Neutrophil (primary cell): ENCODE measurements at regions not wholly inside any gene's neighbourhood (a gene's known extent, or its start where the extent isn't known, plus 50 kb on each side); places are given as distances from the start of the nearest gene placed in this dataset.
A peak's percentile ranks its signal among the peaks of the same experiment; 100 is the strongest.

Experiments used
- H3K27ac ChIP-seq: fragments of 200-600 bp; sonication (generic); 2 replicates; pipeline ENCODE4 v1.5.1; 2016; ENCODE audit warnings: mild to moderate bottlenecking, moderate library complexity
- H3K27me3 ChIP-seq: fragments of 200-600 bp; sonication (generic); 2 replicates; pipeline ENCODE4 v1.6.0; 2016; ENCODE audit warnings: mild to moderate bottlenecking
- H3K36me3 ChIP-seq: fragments of 200-600 bp; sonication (generic); 2 replicates; pipeline ENCODE4 v1.5.1; 2017
- H3K4me1 ChIP-seq, 2 experiments: fragments of 200-600 bp in 1 of 2; sonication (generic) in 1 of 2; 1 replicate in 1 of 2; 2 replicates in 1 of 2; pipeline versions ENCODE4 v1.5.1 to v1.6.1; 2013 to 2016; ENCODE audit warnings: low read depth in 1 of 2, low read length in 1 of 2, mild to moderate bottlenecking in 1 of 2, moderate library complexity in 1 of 2; ENCODE audit not compliant: control insufficient read depth in 1 of 2, insufficient read depth in 1 of 2
- H3K4me3 ChIP-seq, 2 experiments: fragments of 200-600 bp in 1 of 2; sonication (generic) in 1 of 2; 1 replicate in 1 of 2; 2 replicates in 1 of 2; pipeline ENCODE4 v1.5.1; 2013 to 2016; ENCODE audit warnings: low read depth in 1 of 2, low read length in 1 of 2, mild to moderate bottlenecking in 1 of 2, moderate library complexity in 1 of 2
- H3K9me3 ChIP-seq: fragments of 200-600 bp; sonication (generic); 2 replicates; pipeline ENCODE4 v1.5.1; 2016
- TF ChIP-seq, protein P1 (sequence below): fragments of 200-600 bp; sonication (generic); IDR thresholded peaks from 2 replicates; pipeline ENCODE4 v1.5.1; 2016; ENCODE audit warnings: antibody characterized with exemption

DNA sequence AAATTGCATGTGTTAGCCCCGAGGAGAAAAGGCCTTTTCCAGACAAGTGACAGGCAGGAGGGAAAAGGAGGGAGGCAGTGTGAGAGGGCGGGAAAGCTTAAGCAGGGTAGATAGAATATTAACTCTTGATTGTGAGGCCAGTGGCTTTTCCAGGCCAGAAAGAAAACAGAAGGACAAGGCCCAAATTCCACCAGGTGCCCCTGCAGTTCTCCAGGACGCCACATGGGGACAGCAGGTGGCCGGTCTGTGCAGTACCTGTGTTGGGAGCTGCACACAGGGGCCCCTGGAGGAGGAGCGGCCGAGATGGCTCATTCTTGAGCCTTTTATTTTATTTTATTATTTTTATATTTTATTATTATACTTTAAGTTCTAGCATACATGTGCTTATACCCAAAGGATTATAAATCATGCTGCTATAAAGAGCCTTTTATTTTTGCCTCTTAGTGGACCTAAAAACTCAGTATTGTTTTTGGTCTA is 141.3 kb upstream of the KLF14 start:
- Histone ChIP-seq H3K27me3 (no peaks in the 10 kb centered on the region), H3K36me3 (peaks cover 68% of the 10 kb centered on the region), H3K4me3 (no peak overlapping the region), H3K9me3 (no peaks in the 10 kb centered on the region), H3K4me1 (peaks cover 0 to 8% of the 10 kb centered on the region in 2 experiments), H3K27ac (no peak overlapping the region)
- TF ChIP-seq, protein P1, sequence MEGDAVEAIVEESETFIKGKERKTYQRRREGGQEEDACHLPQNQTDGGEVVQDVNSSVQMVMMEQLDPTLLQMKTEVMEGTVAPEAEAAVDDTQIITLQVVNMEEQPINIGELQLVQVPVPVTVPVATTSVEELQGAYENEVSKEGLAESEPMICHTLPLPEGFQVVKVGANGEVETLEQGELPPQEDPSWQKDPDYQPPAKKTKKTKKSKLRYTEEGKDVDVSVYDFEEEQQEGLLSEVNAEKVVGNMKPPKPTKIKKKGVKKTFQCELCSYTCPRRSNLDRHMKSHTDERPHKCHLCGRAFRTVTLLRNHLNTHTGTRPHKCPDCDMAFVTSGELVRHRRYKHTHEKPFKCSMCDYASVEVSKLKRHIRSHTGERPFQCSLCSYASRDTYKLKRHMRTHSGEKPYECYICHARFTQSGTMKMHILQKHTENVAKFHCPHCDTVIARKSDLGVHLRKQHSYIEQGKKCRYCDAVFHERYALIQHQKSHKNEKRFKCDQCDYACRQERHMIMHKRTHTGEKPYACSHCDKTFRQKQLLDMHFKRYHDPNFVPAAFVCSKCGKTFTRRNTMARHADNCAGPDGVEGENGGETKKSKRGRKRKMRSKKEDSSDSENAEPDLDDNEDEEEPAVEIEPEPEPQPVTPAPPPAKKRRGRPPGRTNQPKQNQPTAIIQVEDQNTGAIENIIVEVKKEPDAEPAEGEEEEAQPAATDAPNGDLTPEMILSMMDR: peak; percentile 77

DNA sequence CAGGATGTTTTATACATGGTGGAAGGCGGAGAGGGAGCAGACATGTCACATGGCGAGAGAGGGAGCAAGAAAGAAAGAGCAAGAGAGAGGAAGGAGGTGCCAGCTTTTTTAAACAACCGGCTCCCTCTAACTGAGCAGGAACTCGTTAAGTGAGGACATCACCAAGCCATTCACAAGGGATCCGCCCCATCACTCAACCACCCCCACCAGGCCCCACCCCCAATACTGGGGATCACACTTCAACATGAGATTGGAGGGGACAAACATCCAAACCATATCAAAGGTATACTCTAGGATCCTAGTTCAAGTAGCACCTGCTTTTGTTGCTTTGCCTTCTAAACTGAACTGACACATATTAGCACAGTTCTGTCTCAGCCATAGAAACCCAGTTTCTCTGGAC is 141.9 kb upstream of the KLF14 start:
- Histone ChIP-seq H3K27me3 (no peaks in the 10 kb centered on the region), H3K4me3 (no peak overlapping the region), H3K36me3 (peaks cover 68% of the 10 kb centered on the region), H3K27ac (no peak overlapping the region), H3K9me3 (no peaks in the 10 kb centered on the region), H3K4me1 (peaks cover 5 to 14% of the 10 kb centered on the region in 2 experiments)
- TF ChIP-seq, protein P1: no peak

DNA sequence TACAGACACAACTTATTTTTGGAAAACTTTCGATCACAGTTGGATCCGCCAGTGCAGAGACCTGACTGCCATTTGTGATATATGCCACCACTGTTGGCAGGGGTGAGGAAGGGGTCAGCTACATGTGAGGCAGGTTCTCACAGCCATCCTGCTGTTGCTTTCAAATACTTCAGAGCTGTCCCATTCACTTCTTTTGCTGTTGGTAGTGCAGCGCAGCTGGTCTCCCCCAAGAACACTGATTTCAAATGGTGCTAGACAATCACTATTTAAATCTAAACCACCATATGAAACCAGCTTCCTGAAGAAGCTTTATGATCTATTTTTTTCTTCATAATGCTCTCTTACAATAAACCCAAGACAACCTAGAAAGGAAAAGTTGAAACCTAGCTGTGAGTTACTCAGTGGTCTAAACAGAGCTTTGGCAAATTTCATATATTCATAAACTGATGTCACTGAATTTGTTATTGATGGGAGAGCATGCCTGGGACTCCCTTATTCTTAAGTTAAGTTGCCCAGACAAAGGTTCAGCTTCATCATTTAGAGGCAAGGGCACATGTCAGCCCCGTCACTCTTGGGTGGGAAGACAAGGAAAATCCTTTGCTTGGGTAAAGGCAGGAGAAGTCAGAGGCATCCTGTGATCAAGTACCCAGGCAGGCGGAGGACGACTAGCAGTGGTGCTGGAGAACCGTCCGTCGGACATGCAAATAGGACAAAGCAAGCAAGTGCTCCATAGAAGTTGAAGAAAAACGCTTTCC is 143.4 kb upstream of the KLF14 start:
- no peak overlapping the region for H3K4me3 ChIP-seq
- TF ChIP-seq, protein P1: no peak
- H3K9me3 ChIP-seq: no peaks in the 10 kb centered on the region
- peaks cover 13 to 29% of the 10 kb centered on the region in 2 experiments for H3K4me1 ChIP-seq
- no peak overlapping the region for H3K27ac ChIP-seq
- peaks cover 72% of the 10 kb centered on the region for H3K36me3 ChIP-seq
- no peaks in the 10 kb centered on the region for H3K27me3 ChIP-seq

DNA sequence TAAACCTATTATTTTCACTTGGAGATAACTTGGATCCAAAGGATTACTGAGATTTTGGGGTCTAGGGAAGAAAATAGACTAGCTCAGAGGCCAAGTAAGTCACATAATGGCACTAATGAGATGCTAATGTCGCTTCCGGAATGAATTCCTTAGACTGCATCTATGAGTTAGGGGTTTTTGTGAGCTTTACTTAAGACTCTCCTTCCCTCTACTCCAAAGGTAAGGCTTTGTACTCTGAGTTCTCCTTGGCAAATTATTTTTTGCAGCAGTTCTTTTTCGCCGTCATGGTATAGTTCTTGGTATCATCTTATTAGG is 143.9 kb upstream of the KLF14 start:
- peaks cover 73% of the 10 kb centered on the region for H3K36me3 ChIP-seq
- TF ChIP-seq, protein P1: no peak
- no peak overlapping the region for H3K4me3 ChIP-seq
- H3K9me3 ChIP-seq: no peaks in the 10 kb centered on the region
- no peak overlapping the region for H3K27ac ChIP-seq
- peaks cover 19 to 34% of the 10 kb centered on the region in 2 experiments for H3K4me1 ChIP-seq
- no peaks in the 10 kb centered on the region for H3K27me3 ChIP-seq

DNA sequence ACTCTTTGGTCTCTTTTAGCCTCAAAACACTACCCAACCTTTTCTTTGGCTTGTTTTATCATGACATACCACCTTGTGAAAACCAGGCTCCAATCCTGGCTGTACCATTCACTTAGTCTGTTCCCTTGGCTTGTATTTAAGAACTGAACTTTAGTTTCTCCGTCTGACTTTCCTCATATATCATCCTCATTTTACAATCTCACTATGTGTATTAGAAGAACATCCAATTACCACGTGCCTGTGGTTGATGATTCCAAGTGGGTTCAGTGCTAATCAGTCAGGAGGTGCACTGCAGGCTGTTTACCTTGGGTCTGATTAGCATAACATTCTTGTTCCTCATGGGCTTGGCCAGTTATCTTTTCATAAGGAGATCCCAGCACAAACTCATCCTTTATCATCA is 144.8 kb upstream of the KLF14 start:
- TF ChIP-seq, protein P1: no peak
- no peak overlapping the region for H3K27ac ChIP-seq
- no peaks in the 10 kb centered on the region for H3K27me3 ChIP-seq
- no peaks in the 10 kb centered on the region for H3K9me3 ChIP-seq
- H3K4me1 ChIP-seq: peaks cover 27 to 42% of the 10 kb centered on the region in 2 experiments
- H3K4me3 ChIP-seq: no peak overlapping the region
- H3K36me3 ChIP-seq: peaks cover 76% of the 10 kb centered on the region
